Endodermal cell (in vitro differentiated cells): ENCODE measurements at regions not wholly inside any gene's neighbourhood (a gene's known extent, or its start where the extent isn't known, plus 50 kb on each side); places are given as distances from the start of the nearest gene placed in this dataset.

Experiments
- DNase-seq: peaks from one replicate; pipeline ENCODE4 v3.0.0-alpha.2; 2017
- H3K27ac ChIP-seq: 2 replicates; pipeline ENCODE4 v1.5.1; 2013; ENCODE audit warnings: mild to moderate bottlenecking, low read depth, low read length, moderate library complexity
- H3K27me3 ChIP-seq: 2 replicates; pipeline ENCODE4 v1.6.1; 2013; ENCODE audit warnings: mild to moderate bottlenecking, low read length, moderate library complexity; ENCODE audit not compliant: insufficient read depth, control insufficient read depth, poor library complexity, severe bottlenecking
- H3K36me3 ChIP-seq: 2 replicates; pipeline ENCODE4 v1.7.0; 2013; ENCODE audit warnings: mild to moderate bottlenecking, low read length, moderate library complexity; ENCODE audit not compliant: control insufficient read depth, insufficient read depth
- H3K4me1 ChIP-seq: one replicate; pipeline ENCODE4 v1.7.0; 2013; ENCODE audit warnings: low read length; ENCODE audit not compliant: control insufficient read depth, insufficient read depth
- H3K4me3 ChIP-seq: 2 replicates; pipeline ENCODE4 v1.5.1; 2013; ENCODE audit warnings: mild to moderate bottlenecking, low read length, moderate library complexity
- H3K9ac ChIP-seq: 2 replicates; pipeline ENCODE4 v1.6.1; 2013; ENCODE audit warnings: mild to moderate bottlenecking, low read length, moderate library complexity; ENCODE audit not compliant: poor library complexity, severe bottlenecking; ENCODE audit errors: extremely low read depth
- H3K9me3 ChIP-seq: 2 replicates; pipeline ENCODE4 v1.6.1; 2013; ENCODE audit warnings: mild to moderate bottlenecking, low read length, moderate library complexity; ENCODE audit not compliant: control insufficient read depth
- H3K27ac Mint-ChIP-seq: 2 replicates; pipeline ENCODE4 v1.8.0; 2020; ENCODE audit warnings: mixed read lengths
- H3K27me3 Mint-ChIP-seq: 2 replicates; pipeline ENCODE4 v1.8.0; 2021; ENCODE audit warnings: mild to moderate bottlenecking, mixed read lengths; ENCODE audit not compliant: insufficient read depth
- H3K36me3 Mint-ChIP-seq: 2 replicates; pipeline ENCODE4 v1.8.0; 2020; ENCODE audit warnings: low read depth, mixed read lengths
- H3K4me1 Mint-ChIP-seq: 2 replicates; pipeline ENCODE4 v1.8.0; 2020; ENCODE audit warnings: mixed read lengths
- H3K4me3 Mint-ChIP-seq: 2 replicates; pipeline ENCODE4 v1.8.0; 2020; ENCODE audit warnings: mild to moderate bottlenecking, moderate library complexity, mixed read lengths
- H3K9me3 Mint-ChIP-seq: 2 replicates; pipeline ENCODE4 v1.8.0; 2020; ENCODE audit warnings: mild to moderate bottlenecking, mixed read lengths
- WGBS, 2 experiments: methylation state at CpG; one replicate each; pipeline versions ENCODE4 v1.1.5 to v1.1.7; 2013; ENCODE audit warnings: missing lambda C conversion rate in 2 of 2, mixed read lengths in 1 of 2; ENCODE audit not compliant: insufficient coverage in 1 of 2, insufficient read length in 1 of 2; 5-methylcytosine and 5-hydroxymethylcytosine counted together
- TF ChIP-seq, protein P1 (sequence below): fragments of 200-600 bp; sonication (generic); conservative IDR thresholded peaks from 2 replicates; pipeline ENCODE4 v1.5.0; 2021; ENCODE audit warnings: antibody characterized with exemption, mild to moderate bottlenecking

DNA sequence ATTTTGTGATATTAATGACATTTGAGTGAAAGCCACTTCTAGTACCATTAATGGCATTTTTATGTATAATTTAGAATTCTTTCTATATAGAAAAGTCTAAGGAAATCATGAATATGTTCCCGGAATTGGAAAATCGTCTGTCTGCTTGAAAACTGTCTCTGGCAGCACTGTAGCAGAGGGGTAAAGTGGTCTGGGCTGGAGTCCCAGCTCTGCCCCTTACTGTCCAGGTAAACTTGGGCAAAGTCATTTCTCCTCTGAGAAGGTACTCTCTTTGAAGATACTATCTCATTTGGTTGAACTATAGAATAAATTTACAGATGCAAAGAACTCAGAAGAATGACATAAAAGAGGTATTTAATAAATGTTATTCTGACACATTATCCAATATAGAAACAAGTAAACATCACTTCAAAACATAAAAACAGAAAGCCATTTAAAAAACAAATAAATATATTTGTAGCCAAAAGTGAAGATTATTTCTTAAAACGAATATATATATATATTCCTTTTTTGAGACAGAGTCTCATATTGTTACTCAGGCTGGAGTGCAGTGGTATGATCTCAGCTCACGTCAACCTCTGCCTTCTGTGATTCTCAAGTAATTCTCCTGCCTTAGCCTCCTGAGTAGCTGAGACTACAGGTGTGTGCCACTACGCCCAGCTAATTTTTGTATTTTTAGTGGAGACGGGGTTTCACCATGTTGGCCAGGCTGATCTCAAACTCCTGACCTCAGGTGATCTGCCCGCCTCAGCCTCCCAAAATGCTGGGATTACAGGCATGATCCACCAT lies 149.8 kb upstream of the ITGA4 start:
- TF ChIP-seq, protein P1, sequence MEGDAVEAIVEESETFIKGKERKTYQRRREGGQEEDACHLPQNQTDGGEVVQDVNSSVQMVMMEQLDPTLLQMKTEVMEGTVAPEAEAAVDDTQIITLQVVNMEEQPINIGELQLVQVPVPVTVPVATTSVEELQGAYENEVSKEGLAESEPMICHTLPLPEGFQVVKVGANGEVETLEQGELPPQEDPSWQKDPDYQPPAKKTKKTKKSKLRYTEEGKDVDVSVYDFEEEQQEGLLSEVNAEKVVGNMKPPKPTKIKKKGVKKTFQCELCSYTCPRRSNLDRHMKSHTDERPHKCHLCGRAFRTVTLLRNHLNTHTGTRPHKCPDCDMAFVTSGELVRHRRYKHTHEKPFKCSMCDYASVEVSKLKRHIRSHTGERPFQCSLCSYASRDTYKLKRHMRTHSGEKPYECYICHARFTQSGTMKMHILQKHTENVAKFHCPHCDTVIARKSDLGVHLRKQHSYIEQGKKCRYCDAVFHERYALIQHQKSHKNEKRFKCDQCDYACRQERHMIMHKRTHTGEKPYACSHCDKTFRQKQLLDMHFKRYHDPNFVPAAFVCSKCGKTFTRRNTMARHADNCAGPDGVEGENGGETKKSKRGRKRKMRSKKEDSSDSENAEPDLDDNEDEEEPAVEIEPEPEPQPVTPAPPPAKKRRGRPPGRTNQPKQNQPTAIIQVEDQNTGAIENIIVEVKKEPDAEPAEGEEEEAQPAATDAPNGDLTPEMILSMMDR, result no peak
- H3K36me3 Mint-ChIP-seq, result no peaks in the 10 kb centered on the region
- no peak overlapping the region for H3K27ac Mint-ChIP-seq
- Histone ChIP-seq H3K36me3 (no peaks in the 10 kb centered on the region), H3K27me3 (no peaks in the 10 kb centered on the region), H3K9me3 (no peaks in the 10 kb centered on the region), H3K27ac (no peak overlapping the region), H3K4me3 (no peak overlapping the region), H3K4me1 (no peaks in the 10 kb centered on the region), H3K9ac (no peak overlapping the region)
- H3K9me3 Mint-ChIP-seq, result no peaks in the 10 kb centered on the region
- H3K4me3 Mint-ChIP-seq, result no peak overlapping the region
- WGBS, 2 experiments, result 85 to 92% methylated on average over 2 to 7 of the region's 7 CpGs
- H3K27me3 Mint-ChIP-seq, result no peaks in the 10 kb centered on the region
- no peak for DNase-seq
- H3K4me1 Mint-ChIP-seq, result peaks cover 3% of the 10 kb centered on the region

DNA sequence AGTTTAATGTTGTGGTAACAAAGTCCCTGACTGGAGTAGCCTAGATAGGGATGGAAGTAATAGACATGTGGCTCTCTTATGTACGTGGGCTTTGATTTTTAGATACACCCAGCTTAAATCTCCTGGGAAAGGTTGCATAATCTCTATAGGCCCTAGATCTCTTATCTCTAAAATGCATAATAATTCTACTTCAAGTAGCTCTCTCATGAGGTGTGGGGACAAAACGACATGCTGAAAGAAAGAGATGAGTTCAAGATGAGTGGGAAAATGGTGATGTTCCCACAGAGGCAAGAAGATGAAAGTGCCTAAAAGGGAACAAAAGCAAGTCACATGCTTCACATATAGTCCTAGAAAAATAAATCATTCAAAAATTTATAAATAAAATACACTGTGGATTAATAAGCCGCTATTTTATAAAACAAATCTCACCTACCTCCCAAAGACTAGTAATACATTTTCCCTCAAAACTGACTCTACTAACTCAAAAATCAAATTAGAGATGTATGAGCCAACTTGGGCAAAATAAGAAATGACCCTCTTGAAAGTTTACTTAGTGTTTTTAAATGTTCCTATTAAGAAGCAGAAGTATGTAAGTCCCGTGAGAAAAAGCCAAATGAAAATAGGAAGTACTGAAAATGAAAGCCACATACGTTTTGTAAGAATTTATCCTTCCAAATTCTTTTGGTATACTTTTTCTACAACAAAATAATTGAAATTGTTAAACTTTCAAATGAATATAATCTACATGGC lies 148.2 kb upstream of the ITGA4 start:
- TF ChIP-seq, protein P1, result no peak
- no peak overlapping the region for H3K4me3 Mint-ChIP-seq
- no peak for DNase-seq
- Histone ChIP-seq H3K4me1 (no peaks in the 10 kb centered on the region), H3K27ac (no peak overlapping the region), H3K36me3 (no peaks in the 10 kb centered on the region), H3K27me3 (no peaks in the 10 kb centered on the region), H3K4me3 (no peak overlapping the region), H3K9me3 (no peaks in the 10 kb centered on the region), H3K9ac (no peak overlapping the region)
- 80 to 89% methylated on average over 1 to 5 of the region's 5 CpGs for WGBS, 2 experiments
- no peaks in the 10 kb centered on the region for H3K27me3 Mint-ChIP-seq
- H3K27ac Mint-ChIP-seq, result no peak overlapping the region
- H3K9me3 Mint-ChIP-seq, result no peaks in the 10 kb centered on the region
- H3K36me3 Mint-ChIP-seq, result no peaks in the 10 kb centered on the region
- peaks cover 3% of the 10 kb centered on the region for H3K4me1 Mint-ChIP-seq

DNA sequence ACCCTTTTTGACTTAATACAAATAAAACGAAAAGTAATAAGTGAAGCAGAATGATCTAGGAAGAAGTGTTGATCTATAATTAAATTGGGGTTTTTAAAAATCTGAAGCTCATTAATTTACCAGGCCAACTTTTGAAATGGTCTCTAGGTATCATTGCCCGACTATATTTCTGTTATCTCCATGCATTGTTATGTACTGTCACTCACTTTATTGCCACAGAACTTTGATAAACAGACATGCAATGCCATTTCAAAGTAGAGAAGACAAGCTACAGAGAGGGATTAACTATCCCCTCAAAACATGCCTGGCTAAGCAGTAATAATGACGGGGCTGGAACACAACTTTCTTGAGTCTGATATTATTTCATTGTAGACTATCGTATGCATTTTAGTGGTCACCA lies 147.6 kb upstream of the ITGA4 start:
- H3K4me1 Mint-ChIP-seq, result peaks cover 3% of the 10 kb centered on the region
- no peaks in the 10 kb centered on the region for H3K9me3 ChIP-seq
- TF ChIP-seq, protein P1, result no peak
- H3K9ac ChIP-seq, result no peak overlapping the region
- no peak for DNase-seq
- H3K4me3 ChIP-seq, result no peak overlapping the region
- no peaks in the 10 kb centered on the region for H3K36me3 ChIP-seq
- H3K27ac Mint-ChIP-seq, result no peak overlapping the region
- no peak overlapping the region for H3K4me3 Mint-ChIP-seq
- no peaks in the 10 kb centered on the region for H3K27me3 Mint-ChIP-seq
- H3K27ac ChIP-seq, result no peak overlapping the region
- no peaks in the 10 kb centered on the region for H3K27me3 ChIP-seq
- 92 to 95% methylated on average over 3 to 4 of the region's 4 CpGs for WGBS, 2 experiments
- H3K9me3 Mint-ChIP-seq, result no peaks in the 10 kb centered on the region
- H3K36me3 Mint-ChIP-seq, result no peaks in the 10 kb centered on the region
- H3K4me1 ChIP-seq, result no peaks in the 10 kb centered on the region
